ENCODE measurements at regions not wholly inside any gene's neighbourhood (a gene's known extent, or its start where the extent isn't known, plus 50 kb on each side); places are given as distances from the start of the nearest gene placed in this dataset.

GRCh38 chr3:159859836-159860235 lies 128.8 kb upstream of the IL12A start:
- no peaks in the 10 kb centered on the region for H3F3A ChIP-seq (ENCODE audit: insufficient read depth)
- no peaks in the 10 kb centered on the region for H4K20me1 ChIP-seq (ENCODE audit: low read depth, low read length)
- no peaks in the 10 kb centered on the region for H3K9me2 ChIP-seq (replicated peaks; ENCODE audit: insufficient read depth, low read length)
- H3K79me2 ChIP-seq (ENCODE audit: insufficient read depth, low read length): no peaks in the 10 kb centered on the region
- TF ChIP-seq EZH2phosphoT487 (conservative IDR thresholded peaks at IDR 0.05; ENCODE audit: low read length) (no peak), CTCF (IDR thresholded peaks at IDR 0.05; ENCODE audit: insufficient read depth, low read length, poor library complexity, severe bottlenecking) (no peak)
- no peaks in the 10 kb centered on the region for H3K36me3 ChIP-seq (ENCODE audit: low read length)
- H3K9me3 ChIP-seq (ENCODE audit: insufficient read depth, low read length): no peaks in the 10 kb centered on the region
- H3K27me3 ChIP-seq (ENCODE audit: low read length): no peaks in the 10 kb centered on the region
- H3K27ac ChIP-seq (ENCODE audit: low read depth, low read length): no peak overlapping the region
- H2AFZ ChIP-seq (ENCODE audit: low read depth, low read length, severe bottlenecking): no peak overlapping the region
- no peak overlapping the region for H3K9ac ChIP-seq (ENCODE audit: low read length)
- H3K4me2 ChIP-seq (ENCODE audit: low read depth, low read length, poor library complexity, severe bottlenecking): no peak overlapping the region
- no peak overlapping the region for H3K4me3 ChIP-seq (ENCODE audit: insufficient read depth, low read length, poor library complexity, severe bottlenecking)

- Histone ChIP-seq H3K27me3 (ENCODE audit: low read length) (no peaks in the 10 kb centered on the region), H3K9ac (ENCODE audit: low read length) (no peak overlapping the region), H3K36me3 (ENCODE audit: low read length) (no peaks in the 10 kb centered on the region), H4K20me1 (ENCODE audit: low read depth, low read length) (no peaks in the 10 kb centered on the region), H3K4me3 (ENCODE audit: insufficient read depth, low read length, poor library complexity, severe bottlenecking) (no peak overlapping the region), H3K4me2 (ENCODE audit: low read depth, low read length, poor library complexity, severe bottlenecking) (no peak overlapping the region), H3F3A (ENCODE audit: insufficient read depth) (no peaks in the 10 kb centered on the region), H3K9me3 (ENCODE audit: insufficient read depth, low read length) (no peaks in the 10 kb centered on the region), H3K9me2 (replicated peaks; ENCODE audit: insufficient read depth, low read length) (no peaks in the 10 kb centered on the region), H3K79me2 (ENCODE audit: insufficient read depth, low read length) (no peaks in the 10 kb centered on the region), H2AFZ (ENCODE audit: low read depth, low read length, severe bottlenecking) (no peak overlapping the region), H3K27ac (ENCODE audit: low read depth, low read length) (no peak overlapping the region)
- TF ChIP-seq EZH2phosphoT487 (conservative IDR thresholded peaks at IDR 0.05; ENCODE audit: low read length) (no peak), CTCF (IDR thresholded peaks at IDR 0.05; ENCODE audit: insufficient read depth, low read length, poor library complexity, severe bottlenecking) (no peak)
Observed at GRCh38 chr3:159860269-159861116, 128.1 kb upstream of the IL12A start.

GRCh38 chr3:159861369-159861987 lies 127.2 kb upstream of the IL12A start:
- Histone ChIP-seq H3F3A (ENCODE audit: insufficient read depth) (no peaks in the 10 kb centered on the region), H3K4me2 (ENCODE audit: low read depth, low read length, poor library complexity, severe bottlenecking) (no peak overlapping the region), H3K27me3 (ENCODE audit: low read length) (no peaks in the 10 kb centered on the region), H3K27ac (ENCODE audit: low read depth, low read length) (no peak overlapping the region), H3K9me2 (replicated peaks; ENCODE audit: insufficient read depth, low read length) (no peaks in the 10 kb centered on the region), H3K9me3 (ENCODE audit: insufficient read depth, low read length) (no peaks in the 10 kb centered on the region), H4K20me1 (ENCODE audit: low read depth, low read length) (no peaks in the 10 kb centered on the region), H3K79me2 (ENCODE audit: insufficient read depth, low read length) (no peaks in the 10 kb centered on the region), H2AFZ (ENCODE audit: low read depth, low read length, severe bottlenecking) (no peak overlapping the region), H3K36me3 (ENCODE audit: low read length) (no peaks in the 10 kb centered on the region), H3K4me3 (ENCODE audit: insufficient read depth, low read length, poor library complexity, severe bottlenecking) (no peak overlapping the region), H3K9ac (ENCODE audit: low read length) (no peak overlapping the region)
- TF ChIP-seq CTCF (IDR thresholded peaks at IDR 0.05; ENCODE audit: insufficient read depth, low read length, poor library complexity, severe bottlenecking) (no peak), EZH2phosphoT487 (conservative IDR thresholded peaks at IDR 0.05; ENCODE audit: low read length) (no peak)

Measured in SU-DHL-6 (cell line).